ENCODE measurements at regions not wholly inside any gene's neighbourhood (a gene's known extent, or its start where the extent isn't known, plus 50 kb on each side); places are given as distances from the start of the nearest gene placed in this dataset.
"Not testable (repeated sequence)": the region's sequence is repeated elsewhere in the genome, so short reads cannot be mapped to it uniquely, and the experiment has no call there.

- TF ChIP-seq POLR2A, CTCF (IDR thresholded peaks at IDR 0.05): not testable (repeated sequence)
Observed at GRCh38 chr4:148637453-148637852, 195.2 kb upstream of the NR3C2 start.

All from Peyer's patch (tissue), 4 donors.